Raji (cell line): ENCODE measurements at regions not wholly inside any gene's neighbourhood (a gene's known extent, or its start where the extent isn't known, plus 50 kb on each side); places are given as distances from the start of the nearest gene placed in this dataset.

Experiments
- POLR2A ChIP-seq: IDR thresholded peaks from 2 replicates; pipeline ENCODE4 v1.6.1; 2011; ENCODE audit warnings: low read depth, low read length, control low read depth; ENCODE audit not compliant: insufficient read depth

GRCh38 chr12:90254796-90255195, 546.2 kb upstream of the ATP2B1 start:
- no peak for TF ChIP-seq POLR2A

DNA sequence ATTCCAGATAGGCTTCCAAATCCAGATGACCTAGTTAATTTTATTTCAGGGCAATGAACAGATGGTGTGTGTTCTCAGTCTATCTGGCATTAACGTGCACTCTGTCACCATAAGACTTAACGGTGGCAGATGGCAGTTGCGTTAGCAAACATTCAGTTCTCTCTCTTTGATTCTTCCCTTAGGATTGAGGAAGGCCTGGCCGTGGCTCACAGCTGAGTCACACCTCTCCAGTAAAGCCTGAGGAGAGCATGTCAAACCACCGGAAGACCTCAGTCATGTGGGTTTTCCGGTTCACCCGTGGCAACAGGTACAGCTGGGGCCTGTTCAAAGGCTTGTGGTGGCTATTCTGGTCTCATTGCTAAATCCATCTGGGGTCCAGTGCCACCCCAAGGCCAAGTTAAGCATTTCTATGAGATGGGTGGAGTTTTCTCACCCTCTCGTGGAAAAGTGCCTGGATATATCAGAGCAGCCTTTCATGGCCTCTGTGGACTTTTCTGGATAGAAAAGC, 545.1 kb upstream of the ATP2B1 start:
- TF ChIP-seq POLR2A: no peak

GRCh38 chr12:90253136-90253535, 544.5 kb upstream of the ATP2B1 start:
- no peak for TF ChIP-seq POLR2A

DNA sequence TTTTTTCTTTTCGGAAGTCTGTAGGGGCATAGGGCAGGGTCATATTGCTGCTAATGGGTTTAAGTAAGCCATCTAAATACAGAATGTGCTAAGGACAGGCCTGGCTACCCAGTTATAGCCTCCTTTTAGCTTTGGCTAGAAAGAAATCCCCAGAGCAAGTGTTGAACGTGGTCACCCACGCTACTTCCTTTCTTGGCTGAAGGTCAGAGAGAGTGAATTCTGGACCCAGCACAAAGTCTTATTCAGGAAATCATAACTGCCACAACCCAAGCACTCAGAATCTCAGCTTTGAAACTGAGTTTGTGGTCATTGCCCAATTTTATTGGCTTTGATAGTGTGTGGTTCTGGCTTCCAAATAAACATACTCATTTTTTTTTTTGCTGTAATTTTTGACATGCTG, 542.1 kb upstream of the ATP2B1 start:
- TF ChIP-seq POLR2A: no peak

GRCh38 chr12:90250042-90250441, 541.4 kb upstream of the ATP2B1 start:
- TF ChIP-seq POLR2A: no peak

- no peak for TF ChIP-seq POLR2A
Measured at GRCh38 chr12:90246688-90247087, 538.0 kb upstream of the ATP2B1 start.

DNA sequence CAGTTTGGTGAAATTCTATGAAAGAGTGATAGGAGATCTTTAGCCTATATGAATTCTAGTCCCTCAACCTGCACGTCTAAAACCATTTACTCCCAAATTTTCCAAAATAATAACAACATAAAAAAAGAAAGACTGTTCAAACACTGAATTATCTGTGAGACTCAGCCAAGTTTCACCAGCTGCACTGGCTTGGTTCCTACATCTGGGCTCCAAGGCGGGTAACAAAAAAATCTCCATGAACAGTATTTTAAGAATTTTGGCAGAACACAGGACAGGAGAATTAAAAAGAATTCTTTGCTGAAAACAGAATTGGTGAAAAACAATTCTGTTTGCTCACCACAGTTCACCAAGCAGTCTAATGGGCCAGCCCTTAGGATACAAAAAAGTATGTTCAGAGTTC, 536.8 kb upstream of the ATP2B1 start:
- no peak for TF ChIP-seq POLR2A

DNA sequence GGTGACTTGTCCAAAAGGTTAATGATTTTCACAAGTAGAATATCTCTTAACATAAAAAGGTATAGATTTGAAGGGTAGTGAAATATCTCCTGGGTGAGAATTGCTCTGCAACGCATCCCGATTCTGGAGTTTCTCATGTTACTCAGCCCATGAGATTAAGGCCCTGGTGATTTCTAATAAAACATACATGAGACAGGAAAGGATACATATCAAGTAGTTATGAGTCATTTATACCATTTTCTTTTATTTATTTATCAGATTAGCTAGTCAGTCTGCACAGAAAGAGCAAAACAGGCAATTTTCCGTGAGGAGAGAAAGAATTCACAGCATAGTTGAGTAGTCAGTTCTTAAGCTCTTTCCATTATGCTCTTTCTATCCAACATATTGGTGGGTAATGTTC, 535.6 kb upstream of the ATP2B1 start:
- TF ChIP-seq POLR2A: no peak

DNA sequence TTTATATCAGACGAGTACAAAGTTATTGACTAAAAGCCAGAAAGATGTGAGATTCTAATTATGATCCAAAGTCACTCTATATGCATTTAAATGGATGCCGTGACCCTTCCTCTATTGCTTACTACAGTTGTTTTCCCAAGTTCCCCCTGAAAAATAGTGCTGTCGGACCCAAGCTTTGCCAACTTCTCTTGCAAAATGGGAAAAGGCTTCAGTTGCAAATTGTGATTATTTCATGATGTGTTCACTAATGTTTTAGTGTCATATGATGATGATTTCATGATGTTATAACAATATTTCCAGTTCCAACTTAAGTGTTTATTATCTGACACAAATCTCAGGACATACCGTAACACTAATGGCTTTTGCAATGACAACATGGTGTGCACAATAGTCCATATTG, 534.6 kb upstream of the ATP2B1 start:
- TF ChIP-seq POLR2A: no peak

DNA sequence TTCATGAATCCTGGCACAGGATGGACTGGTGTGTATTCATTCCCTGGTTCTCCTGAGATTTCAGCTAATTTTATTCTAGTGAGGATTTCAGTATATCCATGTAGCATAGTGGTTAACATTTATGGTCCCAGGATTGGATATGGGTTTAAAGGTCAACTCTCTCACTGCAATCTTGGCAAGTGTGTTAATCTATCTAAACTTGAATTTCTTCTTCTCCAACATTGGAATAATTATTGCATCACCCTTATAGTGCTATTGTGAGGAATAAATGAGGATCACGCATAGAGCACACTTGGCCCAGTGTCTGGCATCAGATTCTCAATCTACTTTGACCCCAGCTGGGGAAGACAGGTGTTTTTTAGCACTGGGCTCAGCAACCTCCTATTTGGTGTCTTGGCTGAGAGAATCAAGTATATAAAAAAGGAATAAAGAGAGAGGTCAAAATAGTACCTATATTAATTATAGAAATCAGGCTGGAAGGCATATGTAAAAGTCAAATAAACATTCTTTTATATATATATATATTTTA, 531.2 kb upstream of the ATP2B1 start:
- TF ChIP-seq POLR2A: no peak

DNA sequence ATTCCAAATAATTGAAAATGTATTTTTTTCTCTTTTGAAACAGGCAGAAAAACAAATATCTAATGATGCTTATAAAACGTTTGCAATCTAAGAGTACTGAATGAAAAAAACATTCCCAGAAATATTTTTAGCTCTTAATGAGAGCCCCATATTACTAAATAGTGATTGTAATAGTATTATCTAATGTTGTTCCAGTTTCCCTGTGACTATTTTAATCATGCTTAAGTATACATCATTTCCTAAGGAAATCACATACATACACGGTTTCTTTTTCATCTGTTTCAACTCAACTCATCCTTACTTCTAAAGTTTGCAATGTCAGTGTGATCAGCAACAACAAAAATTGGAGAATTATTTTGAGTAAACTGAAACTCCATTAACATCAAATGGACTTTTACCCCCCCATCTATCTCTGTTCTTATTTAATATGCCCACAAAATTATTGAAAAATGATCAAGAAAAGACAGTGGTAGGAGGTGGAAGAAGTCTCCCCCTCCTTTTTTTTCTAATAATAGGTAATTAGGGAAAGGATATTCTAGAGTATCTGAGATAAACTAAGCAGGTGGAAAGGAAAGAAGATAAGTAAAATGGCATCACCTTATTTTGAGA, 530.1 kb upstream of the ATP2B1 start:
- TF ChIP-seq POLR2A: no peak

- no peak for TF ChIP-seq POLR2A
Measured at GRCh38 chr12:90237841-90238240, 529.2 kb upstream of the ATP2B1 start.

GRCh38 chr12:90235642-90236041, 527.0 kb upstream of the ATP2B1 start:
- TF ChIP-seq POLR2A: no peak

DNA sequence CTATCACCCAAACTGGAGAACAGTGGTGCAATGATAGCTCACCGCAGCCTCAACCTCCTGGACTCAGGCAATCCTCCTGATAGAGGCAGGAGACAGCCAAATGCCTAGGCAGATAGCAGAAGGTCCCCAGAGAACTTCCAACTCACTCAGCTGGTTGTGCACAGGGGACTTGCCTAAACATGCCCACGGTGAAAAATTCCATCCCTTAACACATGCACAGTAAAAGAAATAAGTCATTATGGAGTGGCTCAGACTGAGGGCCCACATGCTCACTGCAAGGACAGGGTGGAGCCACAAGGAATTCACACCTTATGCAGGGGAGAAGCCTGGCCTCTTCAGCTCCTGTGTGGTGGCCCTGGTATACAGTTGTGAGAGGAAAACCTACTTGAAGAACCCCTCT, 525.8 kb upstream of the ATP2B1 start:
- TF ChIP-seq POLR2A: no peak

- TF ChIP-seq POLR2A: no peak
Measured at GRCh38 chr12:90233168-90234100, 524.8 kb upstream of the ATP2B1 start.
